HEK293T (cell line): ENCODE measurements at regions not wholly inside any gene's neighbourhood (a gene's known extent, or its start where the extent isn't known, plus 50 kb on each side); places are given as distances from the start of the nearest gene placed in this dataset.

Experiments
- BHLHE40 ChIP-seq: fragments of 450-650 bp; IDR thresholded peaks from 2 replicates; pipeline ENCODE4 v1.6.1; 2016; ENCODE audit warnings: mild to moderate bottlenecking, moderate library complexity, borderline replicate concordance
- ELF4 ChIP-seq: fragments of 450-650 bp; IDR thresholded peaks from 2 replicates; pipeline ENCODE4 v1.6.1; 2017; ENCODE audit warnings: antibody characterized with exemption
- FOXK2 ChIP-seq: fragments of 450-650 bp; IDR thresholded peaks from 2 replicates; pipeline ENCODE4 v1.6.1; 2016; ENCODE audit warnings: mild to moderate bottlenecking
- FOXM1 ChIP-seq: fragments of 450-650 bp; IDR thresholded peaks from 2 replicates; pipeline ENCODE4 v1.6.1; 2017; ENCODE audit warnings: mild to moderate bottlenecking, borderline replicate concordance
- NFRKB ChIP-seq: fragments of 450-650 bp; IDR thresholded peaks from 2 replicates; pipeline ENCODE4 v1.6.1; 2016; ENCODE audit warnings: mild to moderate bottlenecking, moderate library complexity
- SP1 ChIP-seq: fragments of 450-650 bp; IDR thresholded peaks from 2 replicates; pipeline ENCODE4 v1.6.1; 2017
- SUZ12 ChIP-seq: fragments of 450-650 bp; IDR thresholded peaks from 2 replicates; pipeline ENCODE4 v1.6.1; 2016; ENCODE audit warnings: mild to moderate bottlenecking
- TARDBP ChIP-seq: fragments of 450-650 bp; IDR thresholded peaks from 2 replicates; pipeline ENCODE4 v1.6.1; 2016
- ZNF384 ChIP-seq: fragments of 450-650 bp; IDR thresholded peaks from 2 replicates; pipeline ENCODE4 v1.6.1; 2016
- TF ChIP-seq, protein P1 (sequence below): fragments of 450-650 bp; IDR thresholded peaks from 2 replicates; pipeline ENCODE4 v1.6.1; 2016

DNA sequence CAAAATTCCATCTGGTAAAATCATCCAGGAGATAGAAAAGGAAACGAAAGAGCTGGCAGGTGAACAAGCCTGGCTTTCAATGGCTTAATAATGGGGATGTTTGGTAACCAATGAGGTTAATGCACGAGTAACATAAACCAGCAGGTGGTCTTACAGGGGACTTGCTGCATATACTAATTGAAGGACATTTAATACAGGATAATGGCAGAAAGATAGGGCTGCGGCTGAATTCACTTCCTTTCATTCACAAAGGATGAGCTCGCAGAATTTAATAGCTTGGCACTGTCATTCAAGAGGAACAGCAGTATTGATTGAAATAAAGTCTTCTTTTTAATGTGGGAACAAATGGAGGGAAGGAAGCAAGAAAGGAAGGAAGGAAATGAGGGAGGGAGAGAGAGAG, 156.3 kb upstream of the RAI2 start:
- TF ChIP-seq TARDBP (no peak), NFRKB (no peak), SP1 (no peak), SUZ12 (no peak), ELF4 (no peak), ZNF384 (no peak), FOXM1 (no peak), FOXK2 (no peak), BHLHE40 (no peak)
- TF ChIP-seq, protein P1, sequence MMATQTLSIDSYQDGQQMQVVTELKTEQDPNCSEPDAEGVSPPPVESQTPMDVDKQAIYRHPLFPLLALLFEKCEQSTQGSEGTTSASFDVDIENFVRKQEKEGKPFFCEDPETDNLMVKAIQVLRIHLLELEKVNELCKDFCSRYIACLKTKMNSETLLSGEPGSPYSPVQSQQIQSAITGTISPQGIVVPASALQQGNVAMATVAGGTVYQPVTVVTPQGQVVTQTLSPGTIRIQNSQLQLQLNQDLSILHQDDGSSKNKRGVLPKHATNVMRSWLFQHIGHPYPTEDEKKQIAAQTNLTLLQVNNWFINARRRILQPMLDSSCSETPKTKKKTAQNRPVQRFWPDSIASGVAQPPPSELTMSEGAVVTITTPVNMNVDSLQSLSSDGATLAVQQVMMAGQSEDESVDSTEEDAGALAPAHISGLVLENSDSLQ = no peak
